K562 (cell line): ENCODE measurements at regions not wholly inside any gene's neighbourhood (a gene's known extent, or its start where the extent isn't known, plus 50 kb on each side); places are given as distances from the start of the nearest gene placed in this dataset.

Experiments used
- ATAC-seq: fragments of 200-7000 bp; cut with Tn5 transposase; 3 replicates; pipeline ENCODE4 v1.9.1; 2020; ENCODE audit warnings: moderate library complexity
- BruUV-seq: library from RNA; stranded (reverse); fragments of 400-500 nt; replicated peaks from 2 replicates; lab custom pipeline; 2021; lab: Mats Ljungman, UMichigan
- CTCF ChIA-PET: fragments of 300-600 bp; formaldehyde crosslinking; extraction: SDS; loops from one replicate; lab custom pipeline; 2021; ENCODE audit warnings: low intra/inter-chr PET ratio; lab: Yijun Ruan, JAX
- POLR2A ChIA-PET: fragments of 300-600, 350-650 bp; sonication (Branson Sonifier 250); formaldehyde crosslinking; extraction: SDS; loops from one replicate; lab custom pipeline; 2021; ENCODE audit warnings: antibody characterized with exemption, inconsistent platforms; lab: Yijun Ruan, JAX
- DNase-seq, 4 experiments: peaks; one replicate each; pipeline versions ENCODE4 v3.0.0 to v3.0.0-alpha.2; 2011 to 2018; ENCODE audit warnings: low spot score in 3 of 4, mixed read lengths in 3 of 4; ENCODE audit errors: extremely low read depth in 1 of 4
- FAIRE-seq: peaks from 2 replicates; lab custom pipeline; 2011; peaks lifted over from hg19 to GRCh38; lab: Jason Lieb, UNC
- H2AFZ ChIP-seq: 2 replicates; pipeline ENCODE4 v1.6.0; 2011; ENCODE audit warnings: low read depth, low read length, control low read depth, inconsistent platforms
- H3K27ac ChIP-seq: fragments of 200-600 bp; 3 replicates; pipeline ENCODE4 v1.8.0; 2011; ENCODE audit warnings: low read depth, mild to moderate bottlenecking, control low read depth, inconsistent platforms, low read length, moderate library complexity, mixed read lengths; ENCODE audit errors: extremely low read depth
- H3K27me3 ChIP-seq, 2 experiments: fragments of 300-600 bp in 1 of 2; 2 replicates in 1 of 2; 3 replicates in 1 of 2; pipeline versions ENCODE4 v1.6.0 to v1.8.0; 2011; ENCODE audit warnings: inconsistent platforms in 2 of 2, low read length in 2 of 2, mild to moderate bottlenecking in 1 of 2, mixed read lengths in 1 of 2, moderate library complexity in 1 of 2; ENCODE audit not compliant: control insufficient read depth in 2 of 2, insufficient read depth in 2 of 2
- H3K36me3 ChIP-seq: fragments of 300-600 bp; 3 replicates; pipeline ENCODE4 v1.8.0; 2011; ENCODE audit warnings: mild to moderate bottlenecking, low read length, inconsistent platforms; ENCODE audit not compliant: control insufficient read depth, insufficient read depth
- H3K4me1 ChIP-seq, 2 experiments: fragments of 200-600 bp in 1 of 2; replicated peaks in 1 of 2; 2 replicates in 1 of 2; 3 replicates in 1 of 2; pipeline versions ENCODE4 v1.5.1 to v1.8.0; 2011; ENCODE audit warnings: inconsistent platforms in 2 of 2, low read length in 2 of 2, mild to moderate bottlenecking in 1 of 2, mixed read lengths in 1 of 2, moderate library complexity in 1 of 2; ENCODE audit not compliant: control insufficient read depth in 2 of 2, insufficient read depth in 2 of 2
- H3K4me2 ChIP-seq: 2 replicates; pipeline ENCODE4 v1.6.1; 2011; ENCODE audit warnings: low read length, control low read depth, inconsistent platforms, mixed read lengths; ENCODE audit not compliant: insufficient read depth
- H3K4me3 ChIP-seq: fragments of 200-600 bp; sonication (generic), shearing (Covaris generic); 2 replicates; pipeline ENCODE4 v1.5.1; 2016; ENCODE audit warnings: control low read depth, inconsistent platforms
- H3K79me2 ChIP-seq: fragments of 200-600 bp; 3 replicates; pipeline ENCODE4 v1.8.0; 2011; ENCODE audit warnings: low read length, inconsistent platforms; ENCODE audit not compliant: control insufficient read depth, insufficient read depth
- H3K9ac ChIP-seq, 2 experiments: 2 replicates each; pipeline versions ENCODE4 v1.6.0 to v1.6.1; 2011; ENCODE audit warnings: low read depth in 2 of 2, low read length in 2 of 2, control low read depth in 1 of 2, inconsistent platforms in 1 of 2, mild to moderate bottlenecking in 1 of 2, mixed read lengths in 1 of 2; ENCODE audit not compliant: insufficient read depth in 1 of 2
- H3K9me1 ChIP-seq: one replicate; pipeline ENCODE4 v1.6.0; 2011; ENCODE audit warnings: inconsistent platforms, mild to moderate bottlenecking, low read length, moderate library complexity; ENCODE audit not compliant: control insufficient read depth, insufficient read depth
- H3K9me3 ChIP-seq: replicated peaks from 2 replicates; pipeline ENCODE4 v1.5.1; 2011; ENCODE audit warnings: low read depth, low read length, inconsistent platforms; ENCODE audit not compliant: control insufficient read depth, insufficient read depth
- H4K20me1 ChIP-seq: replicated peaks from 2 replicates; pipeline ENCODE4 v1.6.1; 2011; ENCODE audit warnings: low read length, inconsistent platforms, mixed read lengths; ENCODE audit not compliant: control insufficient read depth, insufficient read depth
- ARHGAP35 ChIP-seq: fragments of 450-650 bp; IDR thresholded peaks from 2 replicates; pipeline ENCODE4 v1.6.1; 2018; ENCODE audit not compliant: partially characterized antibody
- GTF3C2 ChIP-seq: IDR thresholded peaks from 3 replicates; pipeline ENCODE4 v1.6.1; 2011; ENCODE audit warnings: borderline replicate concordance, mild to moderate bottlenecking, moderate library complexity; ENCODE audit not compliant: insufficient read length; ENCODE audit errors: extremely low read depth
- HIVEP1 ChIP-seq: fragments of 250-450 bp; sonication (Bioruptor Pico); IDR thresholded peaks from 2 replicates; pipeline ENCODE4 v1.4.0; 2020; ENCODE audit warnings: mild to moderate bottlenecking
- IRF9 ChIP-seq: fragments of 450-650 bp; IDR thresholded peaks from 2 replicates; pipeline ENCODE4 v1.6.1; 2016; ENCODE audit warnings: missing biosample characterization, missing genetic modification characterization
- MAFF ChIP-seq: IDR thresholded peaks from 2 replicates; pipeline ENCODE4 v1.6.1; 2012; ENCODE audit warnings: low read length, improper control_type of control experiment
- NKRF ChIP-seq: fragments of 450-650 bp; IDR thresholded peaks from 2 replicates; pipeline ENCODE4 v1.6.1; 2016; ENCODE audit warnings: borderline replicate concordance
- SOX6 ChIP-seq: fragments of 450-650 bp; IDR thresholded peaks from 2 replicates; pipeline ENCODE4 v1.6.1; 2014; ENCODE audit warnings: mild to moderate bottlenecking
- SRSF1 ChIP-seq: fragments of 200-400 bp; formaldehyde crosslinking; IDR thresholded peaks from 2 replicates; pipeline ENCODE4 v1.6.1; 2017; ENCODE audit warnings: mild to moderate bottlenecking, low read depth, low read length, moderate library complexity
- STAT5A ChIP-seq: IDR thresholded peaks from 2 replicates; pipeline ENCODE4 v1.6.1; 2012; ENCODE audit warnings: low read length, inconsistent platforms, borderline replicate concordance
- TFAM ChIP-seq: fragments of 250-450 bp; sonication (Bioruptor Pico); conservative IDR thresholded peaks from 2 replicates; pipeline ENCODE4 v1.5.0; 2021; ENCODE audit warnings: mild to moderate bottlenecking, moderate library complexity
- ZBTB43 ChIP-seq: sonication (generic); formaldehyde crosslinking; IDR thresholded peaks from 2 replicates; pipeline ENCODE4 v1.8.0; 2023; ENCODE audit warnings: mild to moderate bottlenecking, missing genetic modification reagents
- ZFP91 ChIP-seq: sonication (generic); formaldehyde crosslinking; IDR thresholded peaks from 2 replicates; pipeline ENCODE4 v1.8.0; 2022; ENCODE audit warnings: mild to moderate bottlenecking, missing genetic modification reagents
- ZNF354B ChIP-seq: fragments of 250-450 bp; sonication (Bioruptor Pico); IDR thresholded peaks from 2 replicates; pipeline ENCODE4 v1.4.0; 2020
- ZNF75A ChIP-seq: fragments of 450-650 bp; formaldehyde crosslinking; IDR thresholded peaks from 2 replicates; pipeline ENCODE4 v1.4.0; 2020; ENCODE audit warnings: mild to moderate bottlenecking
- WGBS: fragments of 100-300 bp; shearing (Covaris generic); methylation state at CpG from one replicate; pipeline ENCODE4 v1.1.6; 2016; ENCODE audit warnings: low coverage, mixed read lengths; ENCODE audit not compliant: insufficient coverage; ENCODE audit errors: missing lambda C conversion rate; 5-methylcytosine and 5-hydroxymethylcytosine counted together
- in situ Hi-C: fragments of 300-500 bp; cut with MboI; formaldehyde crosslinking; loops from 4 replicates; pipeline ENCODE4 v1.15.0; 2018; ENCODE audit warnings: inconsistent platforms, mixed read lengths
- intact Hi-C: fragments of 100-400 bp; cut with micrococcal nuclease; formaldehyde crosslinking; loops from 2 replicates; pipeline ENCODE4 v1.14.2; 2022

- CTCF ChIA-PET = no interaction called here
Measured at GRCh38 chr1:79613046-79613445, 606.5 kb upstream of the ADGRL4 start.

More at GRCh38 chr1:79613046-79613445, 606.5 kb upstream of the ADGRL4 start:
- Histone ChIP-seq H3K36me3 (no peaks in the 10 kb centered on the region), H3K27me3 (no peaks in the 10 kb centered on the region), H2AFZ (no peak overlapping the region), H3K9me1 (no peaks in the 10 kb centered on the region), H4K20me1 (no peaks in the 10 kb centered on the region), H3K27ac (no peak overlapping the region), H3K9me3 (peaks cover 2% of the 10 kb centered on the region; the same call in 1 of the 2 replicates), H3K79me2 (no peaks in the 10 kb centered on the region), H3K4me2 (no peak overlapping the region), H3K4me1 (no peaks in the 10 kb centered on the region), H3K9ac (no peak overlapping the region), H3K4me3 (no peak overlapping the region)
- DNase-seq (no peak), FAIRE-seq (no peak), ATAC-seq (no peak)
- intact Hi-C loops (no loop called here), in situ Hi-C loops (no loop called here)
- 0% methylated on average over 1 of the region's 1 CpG for WGBS
- POLR2A ChIA-PET = no interaction called here
- TF ChIP-seq GTF3C2 (no peak), ZFP91 (CRISPR knock-in tag) (no peak), ZNF354B (CRISPR knock-in tag) (no peak), STAT5A (no peak), HIVEP1 (CRISPR knock-in tag) (no peak), NKRF (no peak), ZBTB43 (CRISPR knock-in tag) (no peak), SOX6 (no peak), ZNF75A (no peak), TFAM (CRISPR knock-in tag) (no peak), IRF9 (tag) (no peak), ARHGAP35 (no peak), MAFF (no peak), SRSF1 (no peak)
- no TSS peak for BruUV-seq
